GM19463 (cell line): ENCODE measurements at regions not wholly inside any gene's neighbourhood (a gene's known extent, or its start where the extent isn't known, plus 50 kb on each side); places are given as distances from the start of the nearest gene placed in this dataset.
"Not testable (repeated sequence)": the region's sequence is repeated elsewhere in the genome, so short reads cannot be mapped to it uniquely, and the experiment has no call there.

Experiments used
- ATAC-seq: cut with Tn5 transposase; IDR thresholded peaks from one replicate; pipeline ENCODE4 v1.9.1; 2021; ENCODE audit warnings: mild to moderate bottlenecking, moderate library complexity; ENCODE audit not compliant: unreplicated experiment

GRCh38 chr18:68153821-68154220, 561.1 kb downstream of the TMX3 start:
- not testable (repeated sequence) for ATAC-seq

- no peak for ATAC-seq
Measured at GRCh38 chr18:68152770-68153169, 562.1 kb downstream of the TMX3 start.

- ATAC-seq: no peak
Measured at GRCh38 chr18:68150961-68151360, 563.9 kb downstream of the TMX3 start.

GRCh38 chr18:68148863-68149262, 566.0 kb downstream of the TMX3 start:
- no peak for ATAC-seq

GRCh38 chr18:68147728-68148127, 567.2 kb downstream of the TMX3 start:
- no peak for ATAC-seq

- no peak for ATAC-seq
Measured at GRCh38 chr18:68121826-68122225, 593.1 kb downstream of the TMX3 start.

GRCh38 chr18:68121308-68121707, 593.6 kb downstream of the TMX3 start:
- no peak for ATAC-seq

- ATAC-seq: no peak
Measured at GRCh38 chr18:68114989-68115388, 598.5 kb upstream of the DSEL start.

GRCh38 chr18:68104036-68104435, 587.5 kb upstream of the DSEL start:
- ATAC-seq: no peak

GRCh38 chr18:68103561-68103960, 587.0 kb upstream of the DSEL start:
- no peak for ATAC-seq

- no peak for ATAC-seq
Measured at GRCh38 chr18:68102117-68102516, 585.6 kb upstream of the DSEL start.

- ATAC-seq: no peak
Measured at GRCh38 chr18:68098655-68099054, 582.1 kb upstream of the DSEL start.

- ATAC-seq: no peak
Measured at GRCh38 chr18:68086481-68086880, 570.0 kb upstream of the DSEL start.

- ATAC-seq: no peak
Measured at GRCh38 chr18:68085251-68085650, 568.7 kb upstream of the DSEL start.

- ATAC-seq: no peak
Measured at GRCh38 chr18:68083776-68084175, 567.3 kb upstream of the DSEL start.

- ATAC-seq: no peak
Measured at GRCh38 chr18:68083131-68083530, 566.6 kb upstream of the DSEL start.

GRCh38 chr18:68072744-68073143, 556.2 kb upstream of the DSEL start:
- no peak for ATAC-seq

- no peak for ATAC-seq
Measured at GRCh38 chr18:68060871-68061270, 544.4 kb upstream of the DSEL start.

- ATAC-seq: no peak
Measured at GRCh38 chr18:68056936-68057335, 540.4 kb upstream of the DSEL start.

GRCh38 chr18:68054669-68055068, 538.1 kb upstream of the DSEL start:
- ATAC-seq: no peak

GRCh38 chr18:68053290-68053689, 536.8 kb upstream of the DSEL start:
- no peak for ATAC-seq

- no peak for ATAC-seq
Measured at GRCh38 chr18:68041327-68041726, 524.8 kb upstream of the DSEL start.

- no peak for ATAC-seq
Measured at GRCh38 chr18:68040198-68040597, 523.7 kb upstream of the DSEL start.
